CD4-positive, alpha-beta memory T cell (primary cell): ENCODE measurements at regions not wholly inside any gene's neighbourhood (a gene's known extent, or its start where the extent isn't known, plus 50 kb on each side); places are given as distances from the start of the nearest gene placed in this dataset.

Source experiments
- CTCF ChIA-PET: fragments of 350-600 bp; sonication (Branson Sonifier 250); formaldehyde crosslinking; loops from one replicate; lab custom pipeline; 2021; ENCODE audit warnings: inconsistent platforms; ENCODE audit not compliant: partially characterized antibody; lab: Charles Lee
- POLR2A ChIA-PET: fragments of 350-600 bp; sonication (Branson Sonifier 250); formaldehyde crosslinking; loops from one replicate; lab custom pipeline; 2021; ENCODE audit not compliant: partially characterized antibody; lab: Charles Lee
- DNase-seq, 5 donors: peaks; one replicate each; pipeline versions ENCODE4 v3.0.0 to v3.0.0-alpha.2; 2020 to 2022; ENCODE audit warnings: mixed read lengths in 1 of 5
- H3K27ac ChIP-seq: one replicate; pipeline ENCODE4 v1.7.0; 2013; ENCODE audit warnings: low read depth, low read length
- H3K27me3 ChIP-seq: 2 replicates; pipeline ENCODE4 v1.7.0; 2013; ENCODE audit warnings: mild to moderate bottlenecking, low read length, moderate library complexity; ENCODE audit not compliant: insufficient read depth
- H3K36me3 ChIP-seq: 2 replicates; pipeline ENCODE4 v1.7.0; 2013; ENCODE audit warnings: mild to moderate bottlenecking, low read length, moderate library complexity; ENCODE audit not compliant: insufficient read depth
- H3K4me1 ChIP-seq: 2 replicates; pipeline ENCODE4 v1.7.0; 2013; ENCODE audit warnings: mild to moderate bottlenecking, low read length, moderate library complexity; ENCODE audit not compliant: insufficient read depth
- H3K4me3 ChIP-seq, 2 donors: one replicate each; pipeline ENCODE4 v1.7.0; 2013; ENCODE audit warnings: low read length in 2 of 2, mild to moderate bottlenecking in 1 of 2
- H3K9me3 ChIP-seq, 2 donors: one replicate each; pipeline ENCODE4 v1.7.0; 2013; ENCODE audit warnings: low read length in 2 of 2, control low read depth in 1 of 2; ENCODE audit not compliant: control insufficient read depth in 1 of 2
- H3K27ac Mint-ChIP-seq, 7 donors: one replicate each; pipeline ENCODE4 v1.8.0; 2020 to 2021; ENCODE audit warnings: mixed read lengths in 7 of 7, mild to moderate bottlenecking in 6 of 7, inconsistent platforms in 3 of 7, moderate library complexity in 3 of 7
- H3K27me3 Mint-ChIP-seq, 2 donors: one replicate each; pipeline ENCODE4 v1.8.0; 2020 to 2021; ENCODE audit warnings: mixed read lengths in 2 of 2
- H3K36me3 Mint-ChIP-seq, 2 donors: one replicate each; pipeline ENCODE4 v1.8.0; 2020 to 2021; ENCODE audit warnings: mixed read lengths in 2 of 2, inconsistent platforms in 1 of 2, mild to moderate bottlenecking in 1 of 2
- H3K4me1 Mint-ChIP-seq, 4 donors: one replicate each; pipeline ENCODE4 v1.8.0; 2020 to 2021; ENCODE audit warnings: mixed read lengths in 4 of 4, mild to moderate bottlenecking in 1 of 4
- H3K4me3 Mint-ChIP-seq, 8 donors: one replicate each; pipeline ENCODE4 v1.8.0; 2020 to 2021; ENCODE audit warnings: mixed read lengths in 8 of 8, mild to moderate bottlenecking in 7 of 8, moderate library complexity in 6 of 8, inconsistent platforms in 3 of 8
- H3K9me3 Mint-ChIP-seq, 8 donors: one replicate each; pipeline ENCODE4 v1.8.0; 2020 to 2021; ENCODE audit warnings: mixed read lengths in 8 of 8, mild to moderate bottlenecking in 5 of 8, inconsistent platforms in 3 of 8, moderate library complexity in 1 of 8
- intact Hi-C: fragments of 100-400 bp; cut with micrococcal nuclease; formaldehyde crosslinking; loops from one replicate; pipeline ENCODE4 v1.15.1; 2023

- no peak overlapping the region for H3K4me3 ChIP-seq
- H3K4me1 ChIP-seq = no peaks in the 10 kb centered on the region
- H3K9me3 Mint-ChIP-seq = peaks cover 0 to 29% (median 14%) of the 10 kb centered on the region in 8 donors
- no peaks in the 10 kb centered on the region for H3K9me3 ChIP-seq
- H3K36me3 ChIP-seq = no peaks in the 10 kb centered on the region
- H3K27ac Mint-ChIP-seq = no peak overlapping the region
- no peaks in the 10 kb centered on the region for H3K4me1 Mint-ChIP-seq
- CTCF ChIA-PET = interaction anchor here (1.3 kb wide), 1 partner anchor 19 kb away, joined by 3 read pairs; no protein-coding TSS in a partner anchor
- intact Hi-C loops = no loop called here
- no peak for DNase-seq
- peaks cover 10 to 19% of the 10 kb centered on the region in 2 donors for H3K27me3 Mint-ChIP-seq
- H3K4me3 Mint-ChIP-seq = no peak overlapping the region
- POLR2A ChIA-PET = no interaction called here
- no peak overlapping the region for H3K27ac ChIP-seq
- H3K27me3 ChIP-seq = peaks cover 5% of the 10 kb centered on the region
- H3K36me3 Mint-ChIP-seq = peaks cover 0 to 3% of the 10 kb centered on the region in 2 donors
Measured at GRCh38 chr1:30345491-30346130, 377.8 kb downstream of the MATN1 start.

- intact Hi-C loops = no loop called here
- H3K9me3 ChIP-seq = no peaks in the 10 kb centered on the region
- DNase-seq = no peak
- H3K4me3 Mint-ChIP-seq = no peak overlapping the region
- no peaks in the 10 kb centered on the region for H3K36me3 Mint-ChIP-seq
- no peak overlapping the region for H3K27ac Mint-ChIP-seq
- peaks cover 0 to 18% (median 9%) of the 10 kb centered on the region in 8 donors for H3K9me3 Mint-ChIP-seq
- peaks cover 5% of the 10 kb centered on the region for H3K27me3 ChIP-seq
- ChIA-PET CTCF (no interaction called here), POLR2A (no interaction called here)
- H3K27ac ChIP-seq = no peak overlapping the region
- no peaks in the 10 kb centered on the region for H3K4me1 Mint-ChIP-seq
- no peaks in the 10 kb centered on the region for H3K36me3 ChIP-seq
- no peaks in the 10 kb centered on the region for H3K4me1 ChIP-seq
- H3K27me3 Mint-ChIP-seq = peaks cover 5 to 15% of the 10 kb centered on the region in 2 donors
- H3K4me3 ChIP-seq = no peak overlapping the region
Measured at GRCh38 chr1:30343562-30343961, 379.8 kb downstream of the MATN1 start.

GRCh38 chr1:30342535-30343141 is 380.7 kb downstream of the MATN1 start:
- ChIA-PET POLR2A (no interaction called here), CTCF (no interaction called here)
- no peak overlapping the region for H3K27ac Mint-ChIP-seq
- intact Hi-C loops = no loop called here
- no peaks in the 10 kb centered on the region for H3K36me3 Mint-ChIP-seq
- H3K9me3 Mint-ChIP-seq = peaks cover 0 to 8% (median 4%) of the 10 kb centered on the region in 8 donors
- peaks cover 4 to 14% of the 10 kb centered on the region in 2 donors for H3K27me3 Mint-ChIP-seq
- H3K4me1 Mint-ChIP-seq = no peaks in the 10 kb centered on the region
- H3K4me3 Mint-ChIP-seq = no peak overlapping the region
- no peaks in the 10 kb centered on the region for H3K9me3 ChIP-seq
- no peaks in the 10 kb centered on the region for H3K36me3 ChIP-seq
- no peak for DNase-seq
- H3K27ac ChIP-seq = no peak overlapping the region
- no peak overlapping the region for H3K4me3 ChIP-seq
- H3K27me3 ChIP-seq = peaks cover 5% of the 10 kb centered on the region
- H3K4me1 ChIP-seq = no peaks in the 10 kb centered on the region

- peaks cover 0 to 7% (median 3%) of the 10 kb centered on the region in 8 donors for H3K9me3 Mint-ChIP-seq
- Histone ChIP-seq H3K27me3 (peaks cover 5% of the 10 kb centered on the region), H3K4me3 (no peak overlapping the region), H3K36me3 (no peaks in the 10 kb centered on the region), H3K4me1 (no peaks in the 10 kb centered on the region), H3K9me3 (no peaks in the 10 kb centered on the region), H3K27ac (no peak overlapping the region)
- ChIA-PET CTCF (no interaction called here), POLR2A (no interaction called here)
- H3K27me3 Mint-ChIP-seq = peaks cover 3 to 12% of the 10 kb centered on the region in 2 donors
- no peak overlapping the region for H3K4me3 Mint-ChIP-seq
- no peak overlapping the region for H3K27ac Mint-ChIP-seq
- no peaks in the 10 kb centered on the region for H3K36me3 Mint-ChIP-seq
- H3K4me1 Mint-ChIP-seq = no peaks in the 10 kb centered on the region
- no peak for DNase-seq
- intact Hi-C loops = no loop called here
Measured at GRCh38 chr1:30340934-30341333, 382.5 kb downstream of the MATN1 start.

GRCh38 chr1:30339866-30340265 is 383.5 kb downstream of the MATN1 start:
- no peak overlapping the region for H3K4me3 ChIP-seq
- no peaks in the 10 kb centered on the region for H3K4me1 Mint-ChIP-seq
- CTCF ChIA-PET = no interaction called here
- no peaks in the 10 kb centered on the region for H3K4me1 ChIP-seq
- H3K36me3 ChIP-seq = no peaks in the 10 kb centered on the region
- peaks cover 3 to 6% of the 10 kb centered on the region in 2 donors for H3K27me3 Mint-ChIP-seq
- intact Hi-C loops = no loop called here
- POLR2A ChIA-PET = no interaction called here
- peaks cover 0 to 7% (median 3%) of the 10 kb centered on the region in 8 donors for H3K9me3 Mint-ChIP-seq
- peaks cover 5% of the 10 kb centered on the region for H3K27me3 ChIP-seq
- H3K9me3 ChIP-seq = no peaks in the 10 kb centered on the region
- H3K27ac Mint-ChIP-seq = no peak overlapping the region
- no peak for DNase-seq
- no peak overlapping the region for H3K4me3 Mint-ChIP-seq
- H3K36me3 Mint-ChIP-seq = no peaks in the 10 kb centered on the region
- H3K27ac ChIP-seq = no peak overlapping the region

- ChIA-PET CTCF (no interaction called here), POLR2A (no interaction called here)
- Mint-ChIP-seq H3K36me3 (no peaks in the 10 kb centered on the region), H3K9me3 (peaks cover 0 to 6% (median 2%) of the 10 kb centered on the region in 8 donors), H3K27ac (no peak overlapping the region), H3K4me3 (no peak overlapping the region), H3K4me1 (no peaks in the 10 kb centered on the region), H3K27me3 (peaks cover 3 to 6% of the 10 kb centered on the region in 2 donors)
- Histone ChIP-seq H3K4me1 (no peaks in the 10 kb centered on the region), H3K4me3 (no peak overlapping the region), H3K36me3 (no peaks in the 10 kb centered on the region), H3K27me3 (peaks cover 5% of the 10 kb centered on the region), H3K9me3 (no peaks in the 10 kb centered on the region), H3K27ac (no peak overlapping the region)
- intact Hi-C loops = no loop called here
- DNase-seq = no peak
Measured at GRCh38 chr1:30338765-30339164, 384.6 kb downstream of the MATN1 start.

GRCh38 chr1:30337324-30337620 is 386.1 kb downstream of the MATN1 start:
- H3K27ac Mint-ChIP-seq = no peak overlapping the region
- no peaks in the 10 kb centered on the region for H3K9me3 ChIP-seq
- no peaks in the 10 kb centered on the region for H3K27me3 ChIP-seq
- CTCF ChIA-PET = no interaction called here
- H3K4me1 ChIP-seq = no peaks in the 10 kb centered on the region
- H3K9me3 Mint-ChIP-seq = no peaks in the 10 kb centered on the region
- H3K27ac ChIP-seq = no peak overlapping the region
- POLR2A ChIA-PET = no interaction called here
- H3K27me3 Mint-ChIP-seq = peaks cover 0 to 1% of the 10 kb centered on the region in 2 donors
- no peak overlapping the region for H3K4me3 Mint-ChIP-seq
- no peaks in the 10 kb centered on the region for H3K4me1 Mint-ChIP-seq
- H3K4me3 ChIP-seq = no peak overlapping the region
- intact Hi-C loops = no loop called here
- DNase-seq = no peak
- H3K36me3 ChIP-seq = no peaks in the 10 kb centered on the region
- no peaks in the 10 kb centered on the region for H3K36me3 Mint-ChIP-seq
